ENCODE measurements at regions not wholly inside any gene's neighbourhood (a gene's known extent, or its start where the extent isn't known, plus 50 kb on each side); places are given as distances from the start of the nearest gene placed in this dataset.

GRCh38 chr20:51894201-51894600, 91.9 kb upstream of the SALL4 start:
- TF ChIP-seq CTCF (IDR thresholded peaks at IDR 0.05; ENCODE audit: low read length) (no peak), EZH2 (IDR thresholded peaks at IDR 0.05; ENCODE audit: borderline replicate concordance, low read length) (no peak)
- Histone ChIP-seq H3F3A (ENCODE audit: insufficient read depth, low read length) (no peaks in the 10 kb centered on the region), H3K4me3 (ENCODE audit: low read depth, low read length, poor library complexity, severe bottlenecking) (no peak overlapping the region), H3K4me2 (ENCODE audit: low read length) (no peak overlapping the region), H3K9ac (ENCODE audit: low read length) (no peak overlapping the region), H2AFZ (ENCODE audit: low read length) (no peak overlapping the region), H4K20me1 (ENCODE audit: insufficient read depth, low read length) (no peaks in the 10 kb centered on the region), H3K4me1 (ENCODE audit: insufficient read depth, low read length, severe bottlenecking) (no peaks in the 10 kb centered on the region), H3K9me3 (ENCODE audit: low read length) (no peaks in the 10 kb centered on the region), H3K9me2 (ENCODE audit: low read depth, low read length) (no peaks in the 10 kb centered on the region), H3K79me2 (ENCODE audit: insufficient read depth, low read length) (no peaks in the 10 kb centered on the region), H3K36me3 (ENCODE audit: insufficient read depth, low read length) (no peaks in the 10 kb centered on the region), H3K27me3 (ENCODE audit: insufficient read depth, low read length) (no peaks in the 10 kb centered on the region), H3K27ac (ENCODE audit: low read depth, low read length, poor library complexity, severe bottlenecking) (no peak overlapping the region)

GRCh38 chr20:51893723-51894122, 91.4 kb upstream of the SALL4 start:
- Histone ChIP-seq H4K20me1 (ENCODE audit: insufficient read depth, low read length) (no peaks in the 10 kb centered on the region), H3K4me3 (ENCODE audit: low read depth, low read length, poor library complexity, severe bottlenecking) (no peak overlapping the region), H3K4me1 (ENCODE audit: insufficient read depth, low read length, severe bottlenecking) (no peaks in the 10 kb centered on the region), H3K9me3 (ENCODE audit: low read length) (no peaks in the 10 kb centered on the region), H3K27ac (ENCODE audit: low read depth, low read length, poor library complexity, severe bottlenecking) (no peak overlapping the region), H3K9me2 (ENCODE audit: low read depth, low read length) (no peaks in the 10 kb centered on the region), H3K27me3 (ENCODE audit: insufficient read depth, low read length) (no peaks in the 10 kb centered on the region), H3K9ac (ENCODE audit: low read length) (no peak overlapping the region), H3K79me2 (ENCODE audit: insufficient read depth, low read length) (no peaks in the 10 kb centered on the region), H3F3A (ENCODE audit: insufficient read depth, low read length) (no peaks in the 10 kb centered on the region), H3K36me3 (ENCODE audit: insufficient read depth, low read length) (no peaks in the 10 kb centered on the region), H2AFZ (ENCODE audit: low read length) (no peak overlapping the region), H3K4me2 (ENCODE audit: low read length) (no peak overlapping the region)
- TF ChIP-seq EZH2 (IDR thresholded peaks at IDR 0.05; ENCODE audit: borderline replicate concordance, low read length): no peak
- TF ChIP-seq CTCF (IDR thresholded peaks at IDR 0.05; ENCODE audit: low read length): no peak

- Histone ChIP-seq H3K9me3 (ENCODE audit: low read length) (no peaks in the 10 kb centered on the region), H4K20me1 (ENCODE audit: insufficient read depth, low read length) (no peaks in the 10 kb centered on the region), H2AFZ (ENCODE audit: low read length) (no peak overlapping the region), H3K36me3 (ENCODE audit: insufficient read depth, low read length) (no peaks in the 10 kb centered on the region), H3K9ac (ENCODE audit: low read length) (no peak overlapping the region), H3K4me3 (ENCODE audit: low read depth, low read length, poor library complexity, severe bottlenecking) (no peak overlapping the region), H3K4me1 (ENCODE audit: insufficient read depth, low read length, severe bottlenecking) (no peaks in the 10 kb centered on the region), H3K79me2 (ENCODE audit: insufficient read depth, low read length) (no peaks in the 10 kb centered on the region), H3K27ac (ENCODE audit: low read depth, low read length, poor library complexity, severe bottlenecking) (no peak overlapping the region), H3K4me2 (ENCODE audit: low read length) (no peak overlapping the region), H3K27me3 (ENCODE audit: insufficient read depth, low read length) (no peaks in the 10 kb centered on the region), H3K9me2 (ENCODE audit: low read depth, low read length) (no peaks in the 10 kb centered on the region), H3F3A (ENCODE audit: insufficient read depth, low read length) (no peaks in the 10 kb centered on the region)
- TF ChIP-seq EZH2 (IDR thresholded peaks at IDR 0.05; ENCODE audit: borderline replicate concordance, low read length): no peak
- no peak for TF ChIP-seq CTCF (IDR thresholded peaks at IDR 0.05; ENCODE audit: low read length)
These were observed 87.7 kb upstream of the SALL4 start for GRCh38 chr20:51890003-51890402.

Data from OCI-LY1 (cell line).